K562 (cell line): ENCODE measurements at regions not wholly inside any gene's neighbourhood (a gene's known extent, or its start where the extent isn't known, plus 50 kb on each side); places are given as distances from the start of the nearest gene placed in this dataset.

Source experiments
- ATAC-seq: fragments of 200-7000 bp; cut with Tn5 transposase; 3 replicates; pipeline ENCODE4 v1.9.1; 2020; ENCODE audit warnings: moderate library complexity
- BruUV-seq: library from RNA; stranded (reverse); fragments of 400-500 nt; replicated peaks from 2 replicates; lab custom pipeline; 2021; lab: Mats Ljungman, UMichigan
- CTCF ChIA-PET: fragments of 300-600 bp; formaldehyde crosslinking; extraction: SDS; loops from one replicate; lab custom pipeline; 2021; ENCODE audit warnings: low intra/inter-chr PET ratio; lab: Yijun Ruan, JAX
- POLR2A ChIA-PET: fragments of 300-600, 350-650 bp; sonication (Branson Sonifier 250); formaldehyde crosslinking; extraction: SDS; loops from one replicate; lab custom pipeline; 2021; ENCODE audit warnings: antibody characterized with exemption, inconsistent platforms; lab: Yijun Ruan, JAX
- DNase-seq, 4 experiments: peaks; one replicate each; pipeline versions ENCODE4 v3.0.0 to v3.0.0-alpha.2; 2011 to 2018; ENCODE audit warnings: low spot score in 3 of 4, mixed read lengths in 3 of 4; ENCODE audit errors: extremely low read depth in 1 of 4
- FAIRE-seq: peaks from 2 replicates; lab custom pipeline; 2011; peaks lifted over from hg19 to GRCh38; lab: Jason Lieb, UNC
- H2AFZ ChIP-seq: 2 replicates; pipeline ENCODE4 v1.6.0; 2011; ENCODE audit warnings: low read depth, low read length, control low read depth, inconsistent platforms
- H3K27ac ChIP-seq: fragments of 200-600 bp; 3 replicates; pipeline ENCODE4 v1.8.0; 2011; ENCODE audit warnings: low read depth, mild to moderate bottlenecking, control low read depth, inconsistent platforms, low read length, moderate library complexity, mixed read lengths; ENCODE audit errors: extremely low read depth
- H3K27me3 ChIP-seq, 2 experiments: fragments of 300-600 bp in 1 of 2; 2 replicates in 1 of 2; 3 replicates in 1 of 2; pipeline versions ENCODE4 v1.6.0 to v1.8.0; 2011; ENCODE audit warnings: inconsistent platforms in 2 of 2, low read length in 2 of 2, mild to moderate bottlenecking in 1 of 2, mixed read lengths in 1 of 2, moderate library complexity in 1 of 2; ENCODE audit not compliant: control insufficient read depth in 2 of 2, insufficient read depth in 2 of 2
- H3K36me3 ChIP-seq: fragments of 300-600 bp; 3 replicates; pipeline ENCODE4 v1.8.0; 2011; ENCODE audit warnings: mild to moderate bottlenecking, low read length, inconsistent platforms; ENCODE audit not compliant: control insufficient read depth, insufficient read depth
- H3K4me1 ChIP-seq, 2 experiments: fragments of 200-600 bp in 1 of 2; replicated peaks in 1 of 2; 2 replicates in 1 of 2; 3 replicates in 1 of 2; pipeline versions ENCODE4 v1.5.1 to v1.8.0; 2011; ENCODE audit warnings: inconsistent platforms in 2 of 2, low read length in 2 of 2, mild to moderate bottlenecking in 1 of 2, mixed read lengths in 1 of 2, moderate library complexity in 1 of 2; ENCODE audit not compliant: control insufficient read depth in 2 of 2, insufficient read depth in 2 of 2
- H3K4me2 ChIP-seq: 2 replicates; pipeline ENCODE4 v1.6.1; 2011; ENCODE audit warnings: low read length, control low read depth, inconsistent platforms, mixed read lengths; ENCODE audit not compliant: insufficient read depth
- H3K4me3 ChIP-seq: fragments of 200-600 bp; sonication (generic), shearing (Covaris generic); 2 replicates; pipeline ENCODE4 v1.5.1; 2016; ENCODE audit warnings: control low read depth, inconsistent platforms
- H3K79me2 ChIP-seq: fragments of 200-600 bp; 3 replicates; pipeline ENCODE4 v1.8.0; 2011; ENCODE audit warnings: low read length, inconsistent platforms; ENCODE audit not compliant: control insufficient read depth, insufficient read depth
- H3K9ac ChIP-seq, 2 experiments: 2 replicates each; pipeline versions ENCODE4 v1.6.0 to v1.6.1; 2011; ENCODE audit warnings: low read depth in 2 of 2, low read length in 2 of 2, control low read depth in 1 of 2, inconsistent platforms in 1 of 2, mild to moderate bottlenecking in 1 of 2, mixed read lengths in 1 of 2; ENCODE audit not compliant: insufficient read depth in 1 of 2
- H3K9me1 ChIP-seq: one replicate; pipeline ENCODE4 v1.6.0; 2011; ENCODE audit warnings: inconsistent platforms, mild to moderate bottlenecking, low read length, moderate library complexity; ENCODE audit not compliant: control insufficient read depth, insufficient read depth
- H3K9me3 ChIP-seq: replicated peaks from 2 replicates; pipeline ENCODE4 v1.5.1; 2011; ENCODE audit warnings: low read depth, low read length, inconsistent platforms; ENCODE audit not compliant: control insufficient read depth, insufficient read depth
- H4K20me1 ChIP-seq: replicated peaks from 2 replicates; pipeline ENCODE4 v1.6.1; 2011; ENCODE audit warnings: low read length, inconsistent platforms, mixed read lengths; ENCODE audit not compliant: control insufficient read depth, insufficient read depth
- NRF1 ChIP-seq, 2 experiments: fragments of 450-650 bp; IDR thresholded peaks in 1 of 2; conservative IDR thresholded peaks in 1 of 2; 2 replicates each; pipeline ENCODE4 v1.6.1; 2014; ENCODE audit warnings: mild to moderate bottlenecking in 2 of 2
- RERE ChIP-seq: sonication (generic); formaldehyde crosslinking; IDR thresholded peaks from 2 replicates; pipeline ENCODE4 v1.8.0; 2023; ENCODE audit warnings: missing genetic modification reagents, mild to moderate bottlenecking, borderline replicate concordance
- RFX1 ChIP-seq: fragments of 450-650 bp; IDR thresholded peaks from 2 replicates; pipeline ENCODE4 v1.6.1; 2016; ENCODE audit warnings: mild to moderate bottlenecking, moderate library complexity
- WGBS: fragments of 100-300 bp; shearing (Covaris generic); methylation state at CpG from one replicate; pipeline ENCODE4 v1.1.6; 2016; ENCODE audit warnings: low coverage, mixed read lengths; ENCODE audit not compliant: insufficient coverage; ENCODE audit errors: missing lambda C conversion rate; 5-methylcytosine and 5-hydroxymethylcytosine counted together
- in situ Hi-C: fragments of 300-500 bp; cut with MboI; formaldehyde crosslinking; loops from 4 replicates; pipeline ENCODE4 v1.15.0; 2018; ENCODE audit warnings: inconsistent platforms, mixed read lengths
- intact Hi-C: fragments of 100-400 bp; cut with micrococcal nuclease; formaldehyde crosslinking; loops from 2 replicates; pipeline ENCODE4 v1.14.2; 2022

- Histone ChIP-seq H3K9ac (no peak overlapping the region), H3K9me3 (no peaks in the 10 kb centered on the region), H3K4me1 (no peaks in the 10 kb centered on the region), H3K27ac (no peak overlapping the region), H3K4me3 (no peak overlapping the region), H3K9me1 (no peaks in the 10 kb centered on the region), H3K36me3 (no peaks in the 10 kb centered on the region), H3K4me2 (no peak overlapping the region), H2AFZ (no peak overlapping the region), H3K79me2 (no peaks in the 10 kb centered on the region), H4K20me1 (no peaks in the 10 kb centered on the region), H3K27me3 (peaks cover 0 to 16% of the 10 kb centered on the region in 2 experiments; a peak in 1 of 5 replicates)
- in situ Hi-C loops (no loop called here), intact Hi-C loops (no loop called here)
- under 1% methylated on average over 13 of the region's 13 CpGs for WGBS
- no peak for DNase-seq
- ChIA-PET POLR2A (no interaction called here), CTCF (no interaction called here)
- TF ChIP-seq RERE (CRISPR knock-in tag) (no peak), NRF1 (conservative IDR thresholded peaks at IDR 0.05 in 1 of 2, IDR thresholded peaks at IDR 0.05 in 1 of 2) (no peak), RFX1 (peak; percentile 14; the same call in 1 of the 2 replicates)
- no TSS peak for BruUV-seq
- no peak for FAIRE-seq
- ATAC-seq = no peak
These were observed 261.8 kb downstream of the CBLN1 start for GRCh38 chr16:49019831-49020230.
